GM23248 (cell line): ENCODE measurements at regions not wholly inside any gene's neighbourhood (a gene's known extent, or its start where the extent isn't known, plus 50 kb on each side); places are given as distances from the start of the nearest gene placed in this dataset.
"Not testable (repeated sequence)": the region's sequence is repeated elsewhere in the genome, so short reads cannot be mapped to it uniquely, and the experiment has no call there.

Source experiments
- EZH2 ChIP-seq: fragments of 200-600 bp; sonication (generic); IDR thresholded peaks from 2 replicates; pipeline ENCODE4 v1.6.1; 2018; ENCODE audit warnings: antibody characterized with exemption, mild to moderate bottlenecking; ENCODE audit not compliant: insufficient read depth, poor library complexity, severe bottlenecking
- EZH2phosphoT487 ChIP-seq: fragments of 200-600 bp; sonication (generic); IDR thresholded peaks from 2 replicates; pipeline ENCODE4 v1.6.1; 2018; ENCODE audit warnings: antibody characterized with exemption, moderate library complexity, mild to moderate bottlenecking, low read depth; ENCODE audit not compliant: insufficient read depth

DNA sequence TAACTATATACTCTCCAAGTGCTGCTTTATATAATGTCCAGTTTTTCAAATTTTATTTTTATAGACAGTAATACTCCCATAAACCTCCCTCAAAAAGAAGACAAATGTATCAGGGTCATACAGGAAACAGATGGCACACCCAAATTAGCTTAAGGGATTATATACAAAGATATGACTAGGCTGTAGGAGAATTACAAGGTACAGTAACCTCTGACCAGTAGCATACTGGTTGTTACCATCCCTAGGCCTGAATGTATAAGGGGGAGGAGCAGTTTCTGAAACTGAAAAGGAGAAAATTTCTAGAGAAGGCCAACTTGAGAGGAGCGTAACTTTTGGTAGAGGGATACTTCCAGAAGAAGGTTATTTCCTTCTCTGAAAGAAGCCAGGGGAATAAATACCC is 122.6 kb upstream of the NBPF19 start:
- not testable (repeated sequence) for TF ChIP-seq EZH2, EZH2phosphoT487
